H9 (cell line): ENCODE measurements at regions not wholly inside any gene's neighbourhood (a gene's known extent, or its start where the extent isn't known, plus 50 kb on each side); places are given as distances from the start of the nearest gene placed in this dataset.
A peak's percentile ranks its signal among the peaks of the same experiment; 100 is the strongest.

Source experiments
- DNase-seq: peaks from one replicate; pipeline ENCODE4 v3.0.0-alpha.2; 2017
- H2AFZ ChIP-seq: one replicate; pipeline ENCODE4 v1.6.1; 2013; ENCODE audit warnings: mild to moderate bottlenecking, low read length, control low read depth, moderate library complexity
- H2AK5ac ChIP-seq: 2 replicates; pipeline ENCODE4 v1.6.1; 2013; ENCODE audit warnings: low read length, control low read depth, mixed read lengths; ENCODE audit not compliant: insufficient read length
- H2BK120ac ChIP-seq: one replicate; pipeline ENCODE4 v1.6.1; 2013; ENCODE audit warnings: low read depth, mild to moderate bottlenecking, low read length, control low read depth, inconsistent platforms; ENCODE audit not compliant: poor library complexity, severe bottlenecking
- H2BK12ac ChIP-seq: 2 replicates; pipeline ENCODE4 v1.6.1; 2013; ENCODE audit warnings: low read length, control low read depth, mixed read lengths, low read depth; ENCODE audit not compliant: insufficient read length
- H2BK15ac ChIP-seq: 2 replicates; pipeline ENCODE4 v1.6.1; 2013; ENCODE audit warnings: low read depth, low read length, control low read depth
- H2BK20ac ChIP-seq: one replicate; pipeline ENCODE4 v1.6.1; 2013; ENCODE audit warnings: low read depth, mild to moderate bottlenecking, low read length, control low read depth, inconsistent platforms; ENCODE audit not compliant: poor library complexity, severe bottlenecking
- H2BK5ac ChIP-seq: 2 replicates; pipeline ENCODE4 v1.6.1; 2013; ENCODE audit warnings: low read length, control low read depth, mixed read lengths; ENCODE audit not compliant: insufficient read length
- H3K14ac ChIP-seq: 2 replicates; pipeline ENCODE4 v1.6.1; 2013; ENCODE audit warnings: low read length, control low read depth; ENCODE audit not compliant: insufficient read depth
- H3K18ac ChIP-seq: 2 replicates; pipeline ENCODE4 v1.6.1; 2013; ENCODE audit warnings: low read depth, mild to moderate bottlenecking, mixed read lengths, low read length, control low read depth; ENCODE audit not compliant: insufficient read length
- H3K23ac ChIP-seq: 2 replicates; pipeline ENCODE4 v1.6.1; 2013; ENCODE audit warnings: low read length, control low read depth, mixed read lengths, low read depth; ENCODE audit not compliant: insufficient read length
- H3K23me2 ChIP-seq: 2 replicates; pipeline ENCODE4 v1.6.1; 2013; ENCODE audit warnings: low read depth, mild to moderate bottlenecking, mixed read lengths, low read length, control low read depth; ENCODE audit not compliant: insufficient read length, poor library complexity, severe bottlenecking
- H3K27ac ChIP-seq: 2 replicates; pipeline ENCODE4 v1.5.1; 2013; ENCODE audit warnings: low read length, control low read depth, mixed read lengths, low read depth; ENCODE audit not compliant: insufficient read length
- H3K27me3 ChIP-seq: 2 replicates; pipeline ENCODE4 v1.6.1; 2013; ENCODE audit warnings: low read length, control low read depth, inconsistent platforms; ENCODE audit not compliant: insufficient read depth
- H3K4ac ChIP-seq: 2 replicates; pipeline ENCODE4 v1.6.1; 2013; ENCODE audit warnings: low read depth, mild to moderate bottlenecking, control low read depth, inconsistent platforms, low read length, moderate library complexity
- H3K4me1 ChIP-seq: 2 replicates; pipeline ENCODE4 v1.6.1; 2013; ENCODE audit warnings: low read length, control low read depth, inconsistent platforms; ENCODE audit not compliant: insufficient read depth
- H3K4me2 ChIP-seq: 2 replicates; pipeline ENCODE4 v1.6.1; 2013; ENCODE audit warnings: low read length, control low read depth, mixed read lengths; ENCODE audit not compliant: insufficient read length, insufficient read depth
- H3K56ac ChIP-seq: 2 replicates; pipeline ENCODE4 v1.6.1; 2013; ENCODE audit warnings: low read depth, mild to moderate bottlenecking, mixed read lengths, low read length, control low read depth; ENCODE audit not compliant: insufficient read length
- H3K79me1 ChIP-seq: 2 replicates; pipeline ENCODE4 v1.6.1; 2013; ENCODE audit warnings: low read depth, mild to moderate bottlenecking, moderate library complexity, low read length, control low read depth, inconsistent platforms; ENCODE audit not compliant: insufficient read depth, poor library complexity, severe bottlenecking
- H3K79me2 ChIP-seq: 2 replicates; pipeline ENCODE4 v1.6.1; 2013; ENCODE audit warnings: low read length, control low read depth, inconsistent platforms; ENCODE audit not compliant: insufficient read depth
- H3K9ac ChIP-seq: 2 replicates; pipeline ENCODE4 v1.6.1; 2013; ENCODE audit warnings: low read length, control low read depth, mixed read lengths; ENCODE audit not compliant: insufficient read length; ENCODE audit errors: extremely low read depth
- H3K9me3 ChIP-seq: one replicate; pipeline ENCODE4 v1.6.1; 2013; ENCODE audit warnings: low read depth, low read length, inconsistent platforms; ENCODE audit not compliant: control insufficient read depth
- H3T11ph ChIP-seq: one replicate; pipeline ENCODE4 v1.6.1; 2013; ENCODE audit warnings: mild to moderate bottlenecking, low read length, control low read depth, inconsistent platforms
- H4K20me1 ChIP-seq: one replicate; pipeline ENCODE4 v1.6.1; 2013; ENCODE audit not compliant: control insufficient read depth, insufficient read length, insufficient read depth
- H4K5ac ChIP-seq: 2 replicates; pipeline ENCODE4 v1.6.1; 2013; ENCODE audit warnings: low read depth, mild to moderate bottlenecking, mixed read lengths, low read length, control low read depth; ENCODE audit not compliant: insufficient read length
- H4K8ac ChIP-seq: replicated peaks from 2 replicates; pipeline ENCODE4 v1.6.1; 2013; ENCODE audit warnings: low read length, control low read depth, mixed read lengths, low read depth; ENCODE audit not compliant: insufficient read length
- H4K91ac ChIP-seq: 2 replicates; pipeline ENCODE4 v1.6.1; 2013; ENCODE audit warnings: low read depth, mild to moderate bottlenecking, moderate library complexity, mixed read lengths, low read length, control low read depth; ENCODE audit not compliant: insufficient read length
- H3K27ac Mint-ChIP-seq, 3 experiments: 2 replicates in 2 of 3; 3 replicates in 1 of 3; pipeline ENCODE4 v1.8.0; 2020 to 2021; ENCODE audit warnings: mixed read lengths in 3 of 3, mild to moderate bottlenecking in 1 of 3, moderate library complexity in 1 of 3
- H3K27me3 Mint-ChIP-seq: 2 replicates; pipeline ENCODE4 v1.8.0; 2021; ENCODE audit warnings: low read depth, mild to moderate bottlenecking, moderate library complexity, mixed read lengths
- H3K36me3 Mint-ChIP-seq, 3 experiments: 2 replicates in 2 of 3; 3 replicates in 1 of 3; pipeline ENCODE4 v1.8.0; 2020 to 2021; ENCODE audit warnings: low read depth in 3 of 3, mixed read lengths in 3 of 3; ENCODE audit not compliant: insufficient read depth in 1 of 3
- H3K4me1 Mint-ChIP-seq, 2 experiments: 2 replicates each; pipeline ENCODE4 v1.8.0; 2020; ENCODE audit warnings: mixed read lengths in 2 of 2
- H3K4me3 Mint-ChIP-seq, 2 experiments: 2 replicates in 1 of 2; 3 replicates in 1 of 2; pipeline ENCODE4 v1.8.0; 2020 to 2021; ENCODE audit warnings: mild to moderate bottlenecking in 2 of 2, mixed read lengths in 2 of 2, moderate library complexity in 1 of 2
- H3K9me3 Mint-ChIP-seq, 2 experiments: 2 replicates in 1 of 2; 3 replicates in 1 of 2; pipeline ENCODE4 v1.8.0; 2020; ENCODE audit warnings: mild to moderate bottlenecking in 2 of 2, mixed read lengths in 2 of 2, moderate library complexity in 1 of 2
- WGBS: extraction: QIAGEN DNeasy Blood & Tissue Kit; methylation state at CpG from one replicate; pipeline ENCODE4 v1.1.7; 2013; ENCODE audit warnings: missing lambda C conversion rate, low lambda C conversion rate, mixed read lengths; ENCODE audit not compliant: insufficient read length; ENCODE audit errors: extremely low coverage; 5-methylcytosine and 5-hydroxymethylcytosine counted together
- TF ChIP-seq, protein P1 (sequence below): fragments of 200-600 bp; sonication (generic); conservative IDR thresholded peaks from 3 replicates; pipeline ENCODE4 v1.8.0; 2021; ENCODE audit warnings: antibody characterized with exemption, mild to moderate bottlenecking

DNA sequence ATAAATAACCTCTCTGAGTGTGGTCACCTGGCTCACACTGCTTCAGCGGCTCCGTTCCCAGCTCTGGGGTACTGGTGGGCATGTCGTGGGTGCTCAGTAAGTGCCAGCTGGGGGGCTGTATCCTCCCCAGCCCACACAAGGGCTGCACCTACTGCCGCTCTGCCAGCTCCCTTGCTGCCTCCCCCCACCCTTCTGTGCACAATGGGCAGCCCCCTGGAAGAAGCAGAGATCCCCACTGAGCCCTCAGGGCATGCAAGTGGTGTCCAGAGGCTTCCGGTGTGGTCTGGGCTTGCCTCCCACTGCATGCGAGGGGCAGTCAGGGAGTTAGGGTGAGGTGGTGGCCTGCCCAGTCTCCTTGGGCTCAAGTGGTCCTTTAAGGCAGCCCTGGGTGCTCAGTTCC lies 58.3 kb upstream of the TRPM1 start:
- Histone ChIP-seq H3K4ac (no peak overlapping the region), H2BK15ac (no peak overlapping the region), H3K4me2 (no peak overlapping the region), H3K9ac (no peak overlapping the region), H3K14ac (0 out of 2 replicates have a peak overlapping the region, but pooled peaks have one; percentile 18), H3T11ph (no peak overlapping the region), H3K79me1 (no peaks in the 10 kb centered on the region), H3K9me3 (no peaks in the 10 kb centered on the region), H4K91ac (no peak overlapping the region), H4K20me1 (no peaks in the 10 kb centered on the region), H3K23me2 (no peaks in the 10 kb centered on the region), H3K56ac (no peak overlapping the region), H3K18ac (no peak overlapping the region), H3K23ac (no peak overlapping the region), H2BK5ac (no peak overlapping the region), H2BK20ac (no peak overlapping the region), H4K8ac (no peak overlapping the region), H2AK5ac (no peak overlapping the region), H3K27ac (no peak overlapping the region), H2BK120ac (no peak overlapping the region), H2BK12ac (no peak overlapping the region), H3K79me2 (no peaks in the 10 kb centered on the region), H3K27me3 (no peaks in the 10 kb centered on the region), H4K5ac (no peak overlapping the region), H3K4me1 (peaks cover 2% of the 10 kb centered on the region; the same call in 1 of the 2 replicates), H2AFZ (no peak overlapping the region)
- H3K36me3 Mint-ChIP-seq = peaks cover 0 to 3% (median 0%) of the 10 kb centered on the region in 3 experiments; a peak in 2 of 7 replicates
- H3K4me3 Mint-ChIP-seq = no peak overlapping the region
- DNase-seq = no peak
- WGBS = no CpG with 5 or more reads among the region's 6 CpGs
- peaks cover 10% of the 10 kb centered on the region for H3K27me3 Mint-ChIP-seq
- no peak overlapping the region for H3K27ac Mint-ChIP-seq
- H3K9me3 Mint-ChIP-seq = peaks cover 0 to 7% of the 10 kb centered on the region in 2 experiments; a peak in 3 of 5 replicates
- TF ChIP-seq, protein P1, sequence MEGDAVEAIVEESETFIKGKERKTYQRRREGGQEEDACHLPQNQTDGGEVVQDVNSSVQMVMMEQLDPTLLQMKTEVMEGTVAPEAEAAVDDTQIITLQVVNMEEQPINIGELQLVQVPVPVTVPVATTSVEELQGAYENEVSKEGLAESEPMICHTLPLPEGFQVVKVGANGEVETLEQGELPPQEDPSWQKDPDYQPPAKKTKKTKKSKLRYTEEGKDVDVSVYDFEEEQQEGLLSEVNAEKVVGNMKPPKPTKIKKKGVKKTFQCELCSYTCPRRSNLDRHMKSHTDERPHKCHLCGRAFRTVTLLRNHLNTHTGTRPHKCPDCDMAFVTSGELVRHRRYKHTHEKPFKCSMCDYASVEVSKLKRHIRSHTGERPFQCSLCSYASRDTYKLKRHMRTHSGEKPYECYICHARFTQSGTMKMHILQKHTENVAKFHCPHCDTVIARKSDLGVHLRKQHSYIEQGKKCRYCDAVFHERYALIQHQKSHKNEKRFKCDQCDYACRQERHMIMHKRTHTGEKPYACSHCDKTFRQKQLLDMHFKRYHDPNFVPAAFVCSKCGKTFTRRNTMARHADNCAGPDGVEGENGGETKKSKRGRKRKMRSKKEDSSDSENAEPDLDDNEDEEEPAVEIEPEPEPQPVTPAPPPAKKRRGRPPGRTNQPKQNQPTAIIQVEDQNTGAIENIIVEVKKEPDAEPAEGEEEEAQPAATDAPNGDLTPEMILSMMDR = no peak
- H3K4me1 Mint-ChIP-seq = peaks cover 65 to 67% of the 10 kb centered on the region in 2 experiments
